ENCODE measurements at regions not wholly inside any gene's neighbourhood (a gene's known extent, or its start where the extent isn't known, plus 50 kb on each side); places are given as distances from the start of the nearest gene placed in this dataset.

DNA sequence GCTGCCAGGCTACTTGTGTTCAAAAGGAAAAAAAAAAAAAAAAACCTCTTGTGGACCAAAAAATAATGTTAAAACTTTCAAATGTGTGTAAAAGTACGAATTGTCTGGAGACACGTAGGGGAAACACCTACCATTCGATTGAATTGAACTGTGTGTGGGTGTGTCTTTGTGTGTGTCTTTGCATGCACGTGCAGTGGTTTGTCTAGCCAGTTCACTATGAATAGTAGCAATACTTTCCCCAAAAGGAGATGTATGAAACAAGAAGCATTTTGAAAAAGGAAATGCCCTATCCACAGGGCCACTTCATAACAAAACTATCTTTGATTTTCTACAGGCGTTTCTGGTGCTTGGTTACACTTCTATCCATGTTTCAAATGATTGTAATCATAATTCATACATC, 186.8 kb downstream of the RPRM start:
- Histone ChIP-seq H2AFZ (no peak overlapping the region), H3K4me3 (no peak overlapping the region), H3K27ac (ENCODE audit: low read depth) (no peak overlapping the region), H3F3A (replicated peaks; ENCODE audit: low read depth) (no peaks in the 10 kb centered on the region), H3K4me2 (no peak overlapping the region), H3K4me1 (ENCODE audit: insufficient read depth) (no peaks in the 10 kb centered on the region), H3K9me2 (ENCODE audit: insufficient read depth) (no peaks in the 10 kb centered on the region), H3K27me3 (ENCODE audit: insufficient read depth) (no peaks in the 10 kb centered on the region), H3K36me3 (ENCODE audit: insufficient read depth) (no peaks in the 10 kb centered on the region), H3K79me2 (replicated peaks; ENCODE audit: insufficient read depth) (no peaks in the 10 kb centered on the region), H4K20me1 (replicated peaks; ENCODE audit: insufficient read depth) (no peaks in the 10 kb centered on the region)
- Mint-ChIP-seq H3K36me3 (ENCODE audit: low read depth) (no peaks in the 10 kb centered on the region), H3K27me3 (ENCODE audit: insufficient read depth, low read depth, poor library complexity) (no peaks in the 10 kb centered on the region), H3K9me3 (no peaks in the 10 kb centered on the region), H3K4me1 (no peaks in the 10 kb centered on the region), H3K4me3 (no peak overlapping the region), H3K27ac (no peak overlapping the region)
- DNase-seq (ENCODE audit: low spot score) (no peak), ATAC-seq (no peak)
- TF ChIP-seq, protein P1, sequence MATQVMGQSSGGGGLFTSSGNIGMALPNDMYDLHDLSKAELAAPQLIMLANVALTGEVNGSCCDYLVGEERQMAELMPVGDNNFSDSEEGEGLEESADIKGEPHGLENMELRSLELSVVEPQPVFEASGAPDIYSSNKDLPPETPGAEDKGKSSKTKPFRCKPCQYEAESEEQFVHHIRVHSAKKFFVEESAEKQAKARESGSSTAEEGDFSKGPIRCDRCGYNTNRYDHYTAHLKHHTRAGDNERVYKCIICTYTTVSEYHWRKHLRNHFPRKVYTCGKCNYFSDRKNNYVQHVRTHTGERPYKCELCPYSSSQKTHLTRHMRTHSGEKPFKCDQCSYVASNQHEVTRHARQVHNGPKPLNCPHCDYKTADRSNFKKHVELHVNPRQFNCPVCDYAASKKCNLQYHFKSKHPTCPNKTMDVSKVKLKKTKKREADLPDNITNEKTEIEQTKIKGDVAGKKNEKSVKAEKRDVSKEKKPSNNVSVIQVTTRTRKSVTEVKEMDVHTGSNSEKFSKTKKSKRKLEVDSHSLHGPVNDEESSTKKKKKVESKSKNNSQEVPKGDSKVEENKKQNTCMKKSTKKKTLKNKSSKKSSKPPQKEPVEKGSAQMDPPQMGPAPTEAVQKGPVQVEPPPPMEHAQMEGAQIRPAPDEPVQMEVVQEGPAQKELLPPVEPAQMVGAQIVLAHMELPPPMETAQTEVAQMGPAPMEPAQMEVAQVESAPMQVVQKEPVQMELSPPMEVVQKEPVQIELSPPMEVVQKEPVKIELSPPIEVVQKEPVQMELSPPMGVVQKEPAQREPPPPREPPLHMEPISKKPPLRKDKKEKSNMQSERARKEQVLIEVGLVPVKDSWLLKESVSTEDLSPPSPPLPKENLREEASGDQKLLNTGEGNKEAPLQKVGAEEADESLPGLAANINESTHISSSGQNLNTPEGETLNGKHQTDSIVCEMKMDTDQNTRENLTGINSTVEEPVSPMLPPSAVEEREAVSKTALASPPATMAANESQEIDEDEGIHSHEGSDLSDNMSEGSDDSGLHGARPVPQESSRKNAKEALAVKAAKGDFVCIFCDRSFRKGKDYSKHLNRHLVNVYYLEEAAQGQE (IDR thresholded peaks at IDR 0.05; ENCODE audit: unreplicated experiment), result no peak
- TF ChIP-seq ZNF114 (CRISPR knock-in tag; IDR thresholded peaks at IDR 0.05) (no peak), EZH2 (IDR thresholded peaks at IDR 0.05; ENCODE audit: low read depth, unreplicated experiment) (no peak), ZNF331 (CRISPR knock-in tag; IDR thresholded peaks at IDR 0.05; ENCODE audit: low read depth) (no peak), EZH2phosphoT487 (IDR thresholded peaks at IDR 0.05; ENCODE audit: unreplicated experiment) (no peak), JUNB (IDR thresholded peaks at IDR 0.05; ENCODE audit: unreplicated experiment) (no peak), POLR2AphosphoS5 (IDR thresholded peaks at IDR 0.05; ENCODE audit: low read depth) (no peak), CREB1 (CRISPR knock-in tag; IDR thresholded peaks at IDR 0.05; ENCODE audit: low read depth) (no peak), NANOG (IDR thresholded peaks at IDR 0.05; ENCODE audit: borderline replicate concordance) (no peak), STAT1 (IDR thresholded peaks at IDR 0.05; ENCODE audit: unreplicated experiment) (no peak)
- TF ChIP-seq, protein P2, sequence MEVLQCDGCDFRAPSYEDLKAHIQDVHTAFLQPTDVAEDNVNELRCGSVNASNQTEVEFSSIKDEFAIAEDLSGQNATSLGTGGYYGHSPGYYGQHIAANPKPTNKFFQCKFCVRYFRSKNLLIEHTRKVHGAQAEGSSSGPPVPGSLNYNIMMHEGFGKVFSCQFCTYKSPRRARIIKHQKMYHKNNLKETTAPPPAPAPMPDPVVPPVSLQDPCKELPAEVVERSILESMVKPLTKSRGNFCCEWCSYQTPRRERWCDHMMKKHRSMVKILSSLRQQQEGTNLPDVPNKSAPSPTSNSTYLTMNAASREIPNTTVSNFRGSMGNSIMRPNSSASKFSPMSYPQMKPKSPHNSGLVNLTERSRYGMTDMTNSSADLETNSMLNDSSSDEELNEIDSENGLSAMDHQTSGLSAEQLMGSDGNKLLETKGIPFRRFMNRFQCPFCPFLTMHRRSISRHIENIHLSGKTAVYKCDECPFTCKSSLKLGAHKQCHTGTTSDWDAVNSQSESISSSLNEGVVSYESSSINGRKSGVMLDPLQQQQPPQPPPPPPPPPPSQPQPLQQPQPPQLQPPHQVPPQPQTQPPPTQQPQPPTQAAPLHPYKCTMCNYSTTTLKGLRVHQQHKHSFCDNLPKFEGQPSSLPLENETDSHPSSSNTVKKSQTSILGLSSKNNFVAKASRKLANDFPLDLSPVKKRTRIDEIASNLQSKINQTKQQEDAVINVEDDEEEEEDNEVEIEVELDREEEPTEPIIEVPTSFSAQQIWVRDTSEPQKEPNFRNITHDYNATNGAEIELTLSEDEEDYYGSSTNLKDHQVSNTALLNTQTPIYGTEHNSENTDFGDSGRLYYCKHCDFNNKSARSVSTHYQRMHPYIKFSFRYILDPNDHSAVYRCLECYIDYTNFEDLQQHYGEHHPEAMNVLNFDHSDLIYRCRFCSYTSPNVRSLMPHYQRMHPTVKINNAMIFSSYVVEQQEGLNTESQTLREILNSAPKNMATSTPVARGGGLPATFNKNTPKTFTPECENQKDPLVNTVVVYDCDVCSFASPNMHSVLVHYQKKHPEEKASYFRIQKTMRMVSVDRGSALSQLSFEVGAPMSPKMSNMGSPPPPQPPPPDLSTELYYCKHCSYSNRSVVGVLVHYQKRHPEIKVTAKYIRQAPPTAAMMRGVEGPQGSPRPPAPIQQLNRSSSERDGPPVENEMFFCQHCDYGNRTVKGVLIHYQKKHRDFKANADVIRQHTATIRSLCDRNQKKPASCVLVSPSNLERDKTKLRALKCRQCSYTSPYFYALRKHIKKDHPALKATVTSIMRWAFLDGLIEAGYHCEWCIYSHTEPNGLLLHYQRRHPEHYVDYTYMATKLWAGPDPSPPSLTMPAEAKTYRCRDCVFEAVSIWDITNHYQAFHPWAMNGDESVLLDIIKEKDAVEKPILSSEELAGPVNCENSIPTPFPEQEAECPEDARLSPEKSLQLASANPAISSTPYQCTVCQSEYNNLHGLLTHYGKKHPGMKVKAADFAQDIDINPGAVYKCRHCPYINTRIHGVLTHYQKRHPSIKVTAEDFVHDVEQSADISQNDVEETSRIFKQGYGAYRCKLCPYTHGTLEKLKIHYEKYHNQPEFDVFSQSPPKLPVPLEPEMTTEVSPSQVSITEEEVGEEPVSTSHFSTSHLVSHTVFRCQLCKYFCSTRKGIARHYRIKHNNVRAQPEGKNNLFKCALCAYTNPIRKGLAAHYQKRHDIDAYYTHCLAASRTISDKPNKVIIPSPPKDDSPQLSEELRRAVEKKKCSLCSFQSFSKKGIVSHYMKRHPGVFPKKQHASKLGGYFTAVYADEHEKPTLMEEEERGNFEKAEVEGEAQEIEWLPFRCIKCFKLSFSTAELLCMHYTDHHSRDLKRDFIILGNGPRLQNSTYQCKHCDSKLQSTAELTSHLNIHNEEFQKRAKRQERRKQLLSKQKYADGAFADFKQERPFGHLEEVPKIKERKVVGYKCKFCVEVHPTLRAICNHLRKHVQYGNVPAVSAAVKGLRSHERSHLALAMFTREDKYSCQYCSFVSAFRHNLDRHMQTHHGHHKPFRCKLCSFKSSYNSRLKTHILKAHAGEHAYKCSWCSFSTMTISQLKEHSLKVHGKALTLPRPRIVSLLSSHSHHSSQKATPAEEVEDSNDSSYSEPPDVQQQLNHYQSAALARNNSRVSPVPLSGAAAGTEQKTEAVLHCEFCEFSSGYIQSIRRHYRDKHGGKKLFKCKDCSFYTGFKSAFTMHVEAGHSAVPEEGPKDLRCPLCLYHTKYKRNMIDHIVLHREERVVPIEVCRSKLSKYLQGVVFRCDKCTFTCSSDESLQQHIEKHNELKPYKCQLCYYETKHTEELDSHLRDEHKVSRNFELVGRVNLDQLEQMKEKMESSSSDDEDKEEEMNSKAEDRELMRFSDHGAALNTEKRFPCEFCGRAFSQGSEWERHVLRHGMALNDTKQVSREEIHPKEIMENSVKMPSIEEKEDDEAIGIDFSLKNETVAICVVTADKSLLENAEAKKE (CRISPR knock-in tag; IDR thresholded peaks at IDR 0.05), result no peak
- TF ChIP-seq, protein P3, sequence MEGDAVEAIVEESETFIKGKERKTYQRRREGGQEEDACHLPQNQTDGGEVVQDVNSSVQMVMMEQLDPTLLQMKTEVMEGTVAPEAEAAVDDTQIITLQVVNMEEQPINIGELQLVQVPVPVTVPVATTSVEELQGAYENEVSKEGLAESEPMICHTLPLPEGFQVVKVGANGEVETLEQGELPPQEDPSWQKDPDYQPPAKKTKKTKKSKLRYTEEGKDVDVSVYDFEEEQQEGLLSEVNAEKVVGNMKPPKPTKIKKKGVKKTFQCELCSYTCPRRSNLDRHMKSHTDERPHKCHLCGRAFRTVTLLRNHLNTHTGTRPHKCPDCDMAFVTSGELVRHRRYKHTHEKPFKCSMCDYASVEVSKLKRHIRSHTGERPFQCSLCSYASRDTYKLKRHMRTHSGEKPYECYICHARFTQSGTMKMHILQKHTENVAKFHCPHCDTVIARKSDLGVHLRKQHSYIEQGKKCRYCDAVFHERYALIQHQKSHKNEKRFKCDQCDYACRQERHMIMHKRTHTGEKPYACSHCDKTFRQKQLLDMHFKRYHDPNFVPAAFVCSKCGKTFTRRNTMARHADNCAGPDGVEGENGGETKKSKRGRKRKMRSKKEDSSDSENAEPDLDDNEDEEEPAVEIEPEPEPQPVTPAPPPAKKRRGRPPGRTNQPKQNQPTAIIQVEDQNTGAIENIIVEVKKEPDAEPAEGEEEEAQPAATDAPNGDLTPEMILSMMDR (conservative IDR thresholded peaks at IDR 0.05; ENCODE audit: low read depth in 2 of 2), result no peak
- TF ChIP-seq, protein P4, sequence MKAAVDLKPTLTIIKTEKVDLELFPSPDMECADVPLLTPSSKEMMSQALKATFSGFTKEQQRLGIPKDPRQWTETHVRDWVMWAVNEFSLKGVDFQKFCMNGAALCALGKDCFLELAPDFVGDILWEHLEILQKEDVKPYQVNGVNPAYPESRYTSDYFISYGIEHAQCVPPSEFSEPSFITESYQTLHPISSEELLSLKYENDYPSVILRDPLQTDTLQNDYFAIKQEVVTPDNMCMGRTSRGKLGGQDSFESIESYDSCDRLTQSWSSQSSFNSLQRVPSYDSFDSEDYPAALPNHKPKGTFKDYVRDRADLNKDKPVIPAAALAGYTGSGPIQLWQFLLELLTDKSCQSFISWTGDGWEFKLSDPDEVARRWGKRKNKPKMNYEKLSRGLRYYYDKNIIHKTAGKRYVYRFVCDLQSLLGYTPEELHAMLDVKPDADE (IDR thresholded peaks at IDR 0.05), result no peak

All from GM23338 (cell line).